ENCODE measurements at regions not wholly inside any gene's neighbourhood (a gene's known extent, or its start where the extent isn't known, plus 50 kb on each side); places are given as distances from the start of the nearest gene placed in this dataset.

- DNase-seq (ENCODE audit: low read depth, low spot score) (no peak), FAIRE-seq (no peak), ATAC-seq (no peak)
- H3K9ac ChIP-seq (ENCODE audit: control insufficient read depth, insufficient read depth, low read length), result no peak overlapping the region
- no peaks in the 10 kb centered on the region for H4K20me1 ChIP-seq (ENCODE audit: control insufficient read depth, insufficient read depth)
- H3K36me3 ChIP-seq (ENCODE audit: control insufficient read depth in 2 of 2, insufficient read depth in 2 of 2, low read length in 1 of 2), result no peaks in the 10 kb centered on the region
- TF ChIP-seq EP300 (IDR thresholded peaks at IDR 0.05; ENCODE audit: borderline replicate concordance in 1 of 2, control insufficient read depth in 1 of 2, low read depth in 2 of 2, low read length in 2 of 2) (no peak), RBBP5 (conservative IDR thresholded peaks at IDR 0.05) (no peak), CTCF (IDR thresholded peaks at IDR 0.05 in 2 of 3, conservative IDR thresholded peaks at IDR 0.05 in 1 of 3; ENCODE audit: control insufficient read depth in 2 of 3, extremely low read depth in 1 of 3, insufficient read depth in 1 of 3, low read depth in 3 of 3, low read length in 3 of 3) (no peak), RB1 (IDR thresholded peaks at IDR 0.05; ENCODE audit: borderline replicate concordance) (no peak), STAT3 (IDR thresholded peaks at IDR 0.05; ENCODE audit: low read depth, low read length) (no peak), IKZF2 (IDR thresholded peaks at IDR 0.05) (no peak), SUPT20H (IDR thresholded peaks at IDR 0.05; ENCODE audit: borderline replicate concordance, control insufficient read depth, low read depth, low read length) (no peak), KLF5 (IDR thresholded peaks at IDR 0.05; ENCODE audit: partially characterized antibody) (no peak), ATF3 (IDR thresholded peaks at IDR 0.05; ENCODE audit: borderline replicate concordance, extremely low read depth, low read depth, low read length) (no peak), NFIC (IDR thresholded peaks at IDR 0.05; ENCODE audit: low read depth, low read length) (no peak), WRNIP1 (IDR thresholded peaks at IDR 0.05; ENCODE audit: borderline replicate concordance, low read depth, low read length) (no peak), ZBTB40 (IDR thresholded peaks at IDR 0.05; ENCODE audit: borderline replicate concordance) (no peak), ZNF207 (IDR thresholded peaks at IDR 0.05; ENCODE audit: borderline replicate concordance) (no peak), CHD4 (IDR thresholded peaks at IDR 0.05) (no peak)
- H3K27ac ChIP-seq (ENCODE audit: control insufficient read depth, insufficient read depth), result no peak overlapping the region
- peaks cover 2 to 3% of the 10 kb centered on the region in 2 experiments; a peak in 2 of 4 replicates for H3K27me3 ChIP-seq (replicated peaks in 1 of 2; ENCODE audit: control insufficient read depth in 2 of 2, insufficient read depth in 2 of 2, low read length in 1 of 2)
- ChIA-PET CTCF (no interaction called here), POLR2A (no interaction called here), SMC1A (ENCODE audit: uncharacterized antibody, unreplicated experiment) (no interaction called here), RAD21 (ENCODE audit: unreplicated experiment) (no interaction called here)
- H3K4me1 ChIP-seq (ENCODE audit: control insufficient read depth, insufficient read depth, low read length), result no peaks in the 10 kb centered on the region
- no peak overlapping the region for H2AFZ ChIP-seq (ENCODE audit: control insufficient read depth, low read depth, low read length)
- H3K4me3 ChIP-seq, result no peak overlapping the region
- intact Hi-C loops (cut with micrococcal nuclease; ENCODE audit: unreplicated experiment), result no loop called here
- in situ Hi-C loops (cut with MboI), result no loop called here
- H3K4me2 ChIP-seq (ENCODE audit: control insufficient read depth, insufficient read depth), result no peak overlapping the region
- no peaks in the 10 kb centered on the region; the same call in 2 of the 3 replicates for H3K9me3 ChIP-seq (replicated peaks; ENCODE audit: control insufficient read depth, insufficient read depth, low read length)
- BruUV-seq (replicated peaks), result no TSS peak
- WGBS (ENCODE audit: insufficient coverage, insufficient replicate concordance, low lambda C conversion rate, missing lambda C conversion rate), result 69% methylated on average over 6 of the region's 6 CpGs
- H3K79me2 ChIP-seq (ENCODE audit: control insufficient read depth, insufficient read depth, low read length), result no peaks in the 10 kb centered on the region
These were observed 252.3 kb upstream of the FOXQ1 start for GRCh38 chr6:1059596-1059995.

Data from GM12878 (cell line).